ENCODE measurements at regions not wholly inside any gene's neighbourhood (a gene's known extent, or its start where the extent isn't known, plus 50 kb on each side); places are given as distances from the start of the nearest gene placed in this dataset.

DNA sequence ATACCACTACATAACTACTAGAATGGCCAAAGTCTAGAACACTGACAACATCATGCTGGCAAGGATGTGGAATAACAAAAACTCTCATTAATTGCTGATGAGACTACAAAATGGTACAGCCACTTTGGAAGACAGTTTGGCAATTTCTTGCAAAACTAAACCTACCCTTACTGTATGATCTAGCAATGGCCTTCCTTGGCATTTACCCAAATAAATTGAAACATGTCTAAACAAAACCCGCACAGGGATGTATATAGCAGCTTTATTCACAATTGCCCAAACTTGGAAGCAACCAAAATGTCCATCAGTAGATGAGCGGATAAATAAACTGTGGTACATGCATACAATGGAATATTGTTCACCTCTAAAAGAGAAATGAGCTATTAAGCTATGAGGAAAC lies 87.9 kb upstream of the SLC24A5 start:
- Histone ChIP-seq H3K9ac (ENCODE audit: low read depth, low read length, poor library complexity, severe bottlenecking) (no peak overlapping the region), H3K9me3 (ENCODE audit: insufficient read depth, low read depth, low read length) (no peaks in the 10 kb centered on the region), H2AFZ (ENCODE audit: low read length) (no peak overlapping the region), H3K27me3 (ENCODE audit: insufficient read depth, low read length, poor library complexity, severe bottlenecking) (no peaks in the 10 kb centered on the region), H4K20me1 (ENCODE audit: insufficient read depth, low read length, poor library complexity, severe bottlenecking) (no peaks in the 10 kb centered on the region), H3K4me1 (ENCODE audit: insufficient read depth, low read length, poor library complexity, severe bottlenecking) (no peaks in the 10 kb centered on the region), H3K4me3 (ENCODE audit: low read length, poor library complexity, severe bottlenecking) (no peak overlapping the region), H3K9me2 (replicated peaks; ENCODE audit: low read depth, low read length) (no peaks in the 10 kb centered on the region), H3F3A (ENCODE audit: low read depth) (no peaks in the 10 kb centered on the region), H3K79me2 (ENCODE audit: insufficient read depth, low read length) (no peaks in the 10 kb centered on the region), H3K4me2 (ENCODE audit: low read depth, low read length, poor library complexity, severe bottlenecking) (no peak overlapping the region), H3K36me3 (ENCODE audit: insufficient read depth, low read length) (no peaks in the 10 kb centered on the region)
- no peak for TF ChIP-seq EZH2phosphoT487 (IDR thresholded peaks at IDR 0.05; ENCODE audit: borderline replicate concordance)
- TF ChIP-seq, protein P1, sequence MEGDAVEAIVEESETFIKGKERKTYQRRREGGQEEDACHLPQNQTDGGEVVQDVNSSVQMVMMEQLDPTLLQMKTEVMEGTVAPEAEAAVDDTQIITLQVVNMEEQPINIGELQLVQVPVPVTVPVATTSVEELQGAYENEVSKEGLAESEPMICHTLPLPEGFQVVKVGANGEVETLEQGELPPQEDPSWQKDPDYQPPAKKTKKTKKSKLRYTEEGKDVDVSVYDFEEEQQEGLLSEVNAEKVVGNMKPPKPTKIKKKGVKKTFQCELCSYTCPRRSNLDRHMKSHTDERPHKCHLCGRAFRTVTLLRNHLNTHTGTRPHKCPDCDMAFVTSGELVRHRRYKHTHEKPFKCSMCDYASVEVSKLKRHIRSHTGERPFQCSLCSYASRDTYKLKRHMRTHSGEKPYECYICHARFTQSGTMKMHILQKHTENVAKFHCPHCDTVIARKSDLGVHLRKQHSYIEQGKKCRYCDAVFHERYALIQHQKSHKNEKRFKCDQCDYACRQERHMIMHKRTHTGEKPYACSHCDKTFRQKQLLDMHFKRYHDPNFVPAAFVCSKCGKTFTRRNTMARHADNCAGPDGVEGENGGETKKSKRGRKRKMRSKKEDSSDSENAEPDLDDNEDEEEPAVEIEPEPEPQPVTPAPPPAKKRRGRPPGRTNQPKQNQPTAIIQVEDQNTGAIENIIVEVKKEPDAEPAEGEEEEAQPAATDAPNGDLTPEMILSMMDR (conservative IDR thresholded peaks at IDR 0.05; ENCODE audit: low read length) = no peak

DNA sequence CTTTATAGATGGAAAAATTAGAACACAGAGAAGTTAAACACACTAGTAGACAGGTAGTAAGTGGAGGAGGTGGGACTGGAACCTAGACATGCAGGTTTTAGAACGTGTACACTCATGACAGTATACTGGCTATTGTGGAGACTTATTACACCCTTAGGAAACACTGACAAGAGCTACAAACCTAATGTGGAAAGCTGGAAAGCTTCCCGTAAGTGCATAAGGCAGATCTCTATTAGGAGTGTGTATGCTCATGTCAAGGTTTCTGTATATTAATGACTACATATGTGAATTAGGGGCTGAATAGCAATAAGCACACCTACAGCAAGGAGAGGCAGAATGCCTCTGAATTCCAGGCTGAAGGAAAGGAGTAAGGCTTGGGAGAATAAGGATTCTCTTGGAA lies 82.6 kb upstream of the SLC24A5 start:
- Histone ChIP-seq H3K9me2 (replicated peaks; ENCODE audit: low read depth, low read length) (no peaks in the 10 kb centered on the region), H4K20me1 (ENCODE audit: insufficient read depth, low read length, poor library complexity, severe bottlenecking) (no peaks in the 10 kb centered on the region), H2AFZ (ENCODE audit: low read length) (no peak overlapping the region), H3K4me2 (ENCODE audit: low read depth, low read length, poor library complexity, severe bottlenecking) (no peak overlapping the region), H3K4me1 (ENCODE audit: insufficient read depth, low read length, poor library complexity, severe bottlenecking) (no peaks in the 10 kb centered on the region), H3K9me3 (ENCODE audit: insufficient read depth, low read depth, low read length) (no peaks in the 10 kb centered on the region), H3K79me2 (ENCODE audit: insufficient read depth, low read length) (no peaks in the 10 kb centered on the region), H3K4me3 (ENCODE audit: low read length, poor library complexity, severe bottlenecking) (no peak overlapping the region), H3K9ac (ENCODE audit: low read depth, low read length, poor library complexity, severe bottlenecking) (no peak overlapping the region), H3K36me3 (ENCODE audit: insufficient read depth, low read length) (no peaks in the 10 kb centered on the region), H3K27me3 (ENCODE audit: insufficient read depth, low read length, poor library complexity, severe bottlenecking) (no peaks in the 10 kb centered on the region), H3F3A (ENCODE audit: low read depth) (no peaks in the 10 kb centered on the region)
- TF ChIP-seq, protein P1 (conservative IDR thresholded peaks at IDR 0.05; ENCODE audit: low read length) = no peak

DNA sequence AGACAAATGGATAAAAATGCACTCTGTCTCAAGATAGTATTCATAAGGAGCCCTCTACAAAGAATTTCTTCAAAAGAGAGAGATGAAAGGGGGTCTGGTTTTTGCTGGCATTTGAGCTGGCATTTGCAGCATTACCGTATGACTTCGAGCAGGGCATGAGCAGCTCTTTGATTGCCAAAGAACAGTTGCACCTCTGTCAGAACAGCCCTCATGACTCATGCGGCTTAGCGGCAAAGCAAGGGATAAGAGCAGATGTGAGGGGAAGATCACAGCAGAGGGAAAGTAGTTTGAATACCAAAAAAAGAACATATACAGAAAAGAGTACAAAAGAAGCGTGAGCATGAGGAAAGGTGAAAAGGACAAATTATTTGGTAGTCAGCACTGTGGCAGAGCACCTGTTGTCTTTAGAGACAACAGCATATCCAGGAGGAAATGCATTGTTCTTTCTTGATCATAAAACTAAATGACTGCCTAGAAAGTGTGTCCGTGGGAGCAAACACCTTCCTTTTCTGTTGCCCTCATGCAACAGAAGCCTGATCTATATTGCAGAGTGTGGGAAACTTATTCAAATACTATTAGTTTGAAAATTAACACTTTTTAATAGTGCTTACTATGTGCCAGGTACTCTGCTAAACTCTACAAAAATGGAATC lies 80.5 kb upstream of the SLC24A5 start:
- Histone ChIP-seq H3K4me2 (ENCODE audit: low read depth, low read length, poor library complexity, severe bottlenecking) (no peak overlapping the region), H3K4me1 (ENCODE audit: insufficient read depth, low read length, poor library complexity, severe bottlenecking) (no peaks in the 10 kb centered on the region), H3K9ac (ENCODE audit: low read depth, low read length, poor library complexity, severe bottlenecking) (no peak overlapping the region)

More for the DNA sequence above, 80.5 kb upstream of the SLC24A5 start:
- H3K9me3 ChIP-seq (ENCODE audit: insufficient read depth, low read depth, low read length) = no peaks in the 10 kb centered on the region
- H3K9me2 ChIP-seq (replicated peaks; ENCODE audit: low read depth, low read length) = no peaks in the 10 kb centered on the region
- no peaks in the 10 kb centered on the region for H3F3A ChIP-seq (ENCODE audit: low read depth)
- no peaks in the 10 kb centered on the region for H3K79me2 ChIP-seq (ENCODE audit: insufficient read depth, low read length)
- no peaks in the 10 kb centered on the region for H4K20me1 ChIP-seq (ENCODE audit: insufficient read depth, low read length, poor library complexity, severe bottlenecking)
- H3K4me3 ChIP-seq (ENCODE audit: low read length, poor library complexity, severe bottlenecking) = no peak overlapping the region
- no peak overlapping the region for H2AFZ ChIP-seq (ENCODE audit: low read length)
- H3K36me3 ChIP-seq (ENCODE audit: insufficient read depth, low read length) = no peaks in the 10 kb centered on the region
- TF ChIP-seq, protein P1 (conservative IDR thresholded peaks at IDR 0.05; ENCODE audit: low read length) = no peak
- TF ChIP-seq EZH2phosphoT487 (IDR thresholded peaks at IDR 0.05; ENCODE audit: borderline replicate concordance) = no peak
- H3K27me3 ChIP-seq (ENCODE audit: insufficient read depth, low read length, poor library complexity, severe bottlenecking) = no peaks in the 10 kb centered on the region

Measured in Loucy (cell line).